Stomach (tissue), 4 donors: ENCODE measurements at regions not wholly inside any gene's neighbourhood (a gene's known extent, or its start where the extent isn't known, plus 50 kb on each side); places are given as distances from the start of the nearest gene placed in this dataset.

Experiments
- EP300 ChIP-seq: sonication (generic); formaldehyde crosslinking; IDR thresholded peaks from one replicate; pipeline ENCODE4 v1.6.1; 2017; ENCODE audit warnings: antibody characterized with exemption
- POLR2A ChIP-seq, 4 donors: fragments of 450-650 bp; IDR thresholded peaks; one replicate each; pipeline ENCODE4 v1.6.1; 2016; ENCODE audit warnings: antibody characterized with exemption in 4 of 4, control low read depth in 2 of 4, mild to moderate bottlenecking in 1 of 4, moderate library complexity in 1 of 4
- POLR2AphosphoS5 ChIP-seq, 3 donors: sonication (generic); formaldehyde crosslinking; IDR thresholded peaks; one replicate each; pipeline ENCODE4 v1.6.1; 2016; ENCODE audit warnings: antibody characterized with exemption in 3 of 3
- TF ChIP-seq, protein P1 (sequence below), 7 experiments: fragments of 450-650 bp in 4 of 7; fragments of 200-600 bp in 3 of 7; sonication (generic) in 3 of 7; IDR thresholded peaks; one replicate each; pipeline ENCODE4 v1.5.1; 2016 to 2019; ENCODE audit warnings: antibody characterized with exemption in 7 of 7, control low read depth in 2 of 7, mild to moderate bottlenecking in 1 of 7

- TF ChIP-seq, protein P1, sequence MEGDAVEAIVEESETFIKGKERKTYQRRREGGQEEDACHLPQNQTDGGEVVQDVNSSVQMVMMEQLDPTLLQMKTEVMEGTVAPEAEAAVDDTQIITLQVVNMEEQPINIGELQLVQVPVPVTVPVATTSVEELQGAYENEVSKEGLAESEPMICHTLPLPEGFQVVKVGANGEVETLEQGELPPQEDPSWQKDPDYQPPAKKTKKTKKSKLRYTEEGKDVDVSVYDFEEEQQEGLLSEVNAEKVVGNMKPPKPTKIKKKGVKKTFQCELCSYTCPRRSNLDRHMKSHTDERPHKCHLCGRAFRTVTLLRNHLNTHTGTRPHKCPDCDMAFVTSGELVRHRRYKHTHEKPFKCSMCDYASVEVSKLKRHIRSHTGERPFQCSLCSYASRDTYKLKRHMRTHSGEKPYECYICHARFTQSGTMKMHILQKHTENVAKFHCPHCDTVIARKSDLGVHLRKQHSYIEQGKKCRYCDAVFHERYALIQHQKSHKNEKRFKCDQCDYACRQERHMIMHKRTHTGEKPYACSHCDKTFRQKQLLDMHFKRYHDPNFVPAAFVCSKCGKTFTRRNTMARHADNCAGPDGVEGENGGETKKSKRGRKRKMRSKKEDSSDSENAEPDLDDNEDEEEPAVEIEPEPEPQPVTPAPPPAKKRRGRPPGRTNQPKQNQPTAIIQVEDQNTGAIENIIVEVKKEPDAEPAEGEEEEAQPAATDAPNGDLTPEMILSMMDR (IDR thresholded peaks at IDR 0.05), result no peak
- no peak for TF ChIP-seq POLR2A (IDR thresholded peaks at IDR 0.05)
- no peak for TF ChIP-seq EP300
- TF ChIP-seq POLR2AphosphoS5 (IDR thresholded peaks at IDR 0.05), result no peak
These were observed 64.4 kb upstream of the ENPEP start for GRCh38 chr4:110411574-110412011.
